ENCODE measurements at regions not wholly inside any gene's neighbourhood (a gene's known extent, or its start where the extent isn't known, plus 50 kb on each side); places are given as distances from the start of the nearest gene placed in this dataset.

GRCh38 chr9:109974918-109975276 lies 194.9 kb downstream of the PALM2AKAP2 start:
- Histone ChIP-seq H3K27me3 (ENCODE audit: control insufficient read depth, insufficient read depth, low read length) (no peaks in the 10 kb centered on the region), H3K4me1 (ENCODE audit: control insufficient read depth, insufficient read depth, low read length) (no peaks in the 10 kb centered on the region), H3K4me3 (ENCODE audit: low read length) (no peak overlapping the region), H3K27ac (ENCODE audit: low read length) (no peak overlapping the region), H3K36me3 (ENCODE audit: control insufficient read depth, insufficient read depth, low read length) (no peaks in the 10 kb centered on the region), H3K9me3 (ENCODE audit: control insufficient read depth, insufficient read depth, low read length) (no peaks in the 10 kb centered on the region)
- DNase-seq (ENCODE audit: low read depth, low spot score): no peak
- WGBS (ENCODE audit: insufficient coverage, insufficient read length): no CpG with 5 or more reads among the region's 4 CpGs

GRCh38 chr9:109975574-109976295 lies 195.7 kb downstream of the PALM2AKAP2 start:
- no CpG with 5 or more reads among the region's 5 CpGs for WGBS (ENCODE audit: insufficient coverage, insufficient read length)
- Histone ChIP-seq H3K27me3 (ENCODE audit: control insufficient read depth, insufficient read depth, low read length) (no peaks in the 10 kb centered on the region), H3K9me3 (ENCODE audit: control insufficient read depth, insufficient read depth, low read length) (no peaks in the 10 kb centered on the region), H3K4me1 (ENCODE audit: control insufficient read depth, insufficient read depth, low read length) (no peaks in the 10 kb centered on the region), H3K27ac (ENCODE audit: low read length) (no peak overlapping the region), H3K4me3 (ENCODE audit: low read length) (no peak overlapping the region), H3K36me3 (ENCODE audit: control insufficient read depth, insufficient read depth, low read length) (no peaks in the 10 kb centered on the region)
- DNase-seq (ENCODE audit: low read depth, low spot score): no peak

- no peak overlapping the region for H3K4me3 ChIP-seq (ENCODE audit: low read length)
- no peaks in the 10 kb centered on the region for H3K27me3 ChIP-seq (ENCODE audit: control insufficient read depth, insufficient read depth, low read length)
- no peak overlapping the region for H3K27ac ChIP-seq (ENCODE audit: low read length)
- H3K9me3 ChIP-seq (ENCODE audit: control insufficient read depth, insufficient read depth, low read length): no peaks in the 10 kb centered on the region
- DNase-seq (ENCODE audit: low read depth, low spot score): no peak
- no peaks in the 10 kb centered on the region for H3K4me1 ChIP-seq (ENCODE audit: control insufficient read depth, insufficient read depth, low read length)
- no peaks in the 10 kb centered on the region for H3K36me3 ChIP-seq (ENCODE audit: control insufficient read depth, insufficient read depth, low read length)
Measured at GRCh38 chr9:109976303-109976702, 196.3 kb downstream of the PALM2AKAP2 start.

GRCh38 chr9:109977521-109977920 lies 197.5 kb downstream of the PALM2AKAP2 start:
- H3K4me3 ChIP-seq (ENCODE audit: low read length): no peak overlapping the region
- no CpG with 5 or more reads among the region's 2 CpGs for WGBS (ENCODE audit: insufficient coverage, insufficient read length)
- no peaks in the 10 kb centered on the region for H3K36me3 ChIP-seq (ENCODE audit: control insufficient read depth, insufficient read depth, low read length)
- H3K9me3 ChIP-seq (ENCODE audit: control insufficient read depth, insufficient read depth, low read length): no peaks in the 10 kb centered on the region
- H3K4me1 ChIP-seq (ENCODE audit: control insufficient read depth, insufficient read depth, low read length): no peaks in the 10 kb centered on the region
- H3K27me3 ChIP-seq (ENCODE audit: control insufficient read depth, insufficient read depth, low read length): no peaks in the 10 kb centered on the region
- no peak overlapping the region for H3K27ac ChIP-seq (ENCODE audit: low read length)
- DNase-seq (ENCODE audit: low read depth, low spot score): no peak

- WGBS (ENCODE audit: insufficient coverage, insufficient read length): no CpG with 5 or more reads among the region's 1 CpG
- Histone ChIP-seq H3K27me3 (ENCODE audit: control insufficient read depth, insufficient read depth, low read length) (no peaks in the 10 kb centered on the region), H3K4me1 (ENCODE audit: control insufficient read depth, insufficient read depth, low read length) (no peaks in the 10 kb centered on the region), H3K27ac (ENCODE audit: low read length) (no peak overlapping the region), H3K4me3 (ENCODE audit: low read length) (no peak overlapping the region), H3K9me3 (ENCODE audit: control insufficient read depth, insufficient read depth, low read length) (no peaks in the 10 kb centered on the region), H3K36me3 (ENCODE audit: control insufficient read depth, insufficient read depth, low read length) (no peaks in the 10 kb centered on the region)
- no peak for DNase-seq (ENCODE audit: low read depth, low spot score)
Measured at GRCh38 chr9:109981091-109981490, 201.1 kb downstream of the PALM2AKAP2 start.

GRCh38 chr9:109986521-109986991 lies 206.6 kb downstream of the PALM2AKAP2 start:
- Histone ChIP-seq H3K9me3 (ENCODE audit: control insufficient read depth, insufficient read depth, low read length) (no peaks in the 10 kb centered on the region), H3K4me3 (ENCODE audit: low read length) (no peak overlapping the region), H3K27me3 (ENCODE audit: control insufficient read depth, insufficient read depth, low read length) (no peaks in the 10 kb centered on the region), H3K27ac (ENCODE audit: low read length) (no peak overlapping the region), H3K4me1 (ENCODE audit: control insufficient read depth, insufficient read depth, low read length) (no peaks in the 10 kb centered on the region), H3K36me3 (ENCODE audit: control insufficient read depth, insufficient read depth, low read length) (no peaks in the 10 kb centered on the region)
- WGBS (ENCODE audit: insufficient coverage, insufficient read length): no CpG with 5 or more reads among the region's 1 CpG
- DNase-seq (ENCODE audit: low read depth, low spot score): no peak

- DNase-seq (ENCODE audit: low read depth, low spot score): no peak
- no CpG with 5 or more reads among the region's 3 CpGs for WGBS (ENCODE audit: insufficient coverage, insufficient read length)
- no peak overlapping the region for H3K27ac ChIP-seq (ENCODE audit: low read length)
- no peaks in the 10 kb centered on the region for H3K27me3 ChIP-seq (ENCODE audit: control insufficient read depth, insufficient read depth, low read length)
- no peaks in the 10 kb centered on the region for H3K4me1 ChIP-seq (ENCODE audit: control insufficient read depth, insufficient read depth, low read length)
- H3K4me3 ChIP-seq (ENCODE audit: low read length): no peak overlapping the region
- H3K36me3 ChIP-seq (ENCODE audit: control insufficient read depth, insufficient read depth, low read length): no peaks in the 10 kb centered on the region
- H3K9me3 ChIP-seq (ENCODE audit: control insufficient read depth, insufficient read depth, low read length): no peaks in the 10 kb centered on the region
Measured at GRCh38 chr9:109989296-109989695, 209.3 kb downstream of the PALM2AKAP2 start.

- H3K4me3 ChIP-seq (ENCODE audit: low read length): no peak overlapping the region
- no peak overlapping the region for H3K27ac ChIP-seq (ENCODE audit: low read length)
- no peaks in the 10 kb centered on the region for H3K9me3 ChIP-seq (ENCODE audit: control insufficient read depth, insufficient read depth, low read length)
- no peak for DNase-seq (ENCODE audit: low read depth, low spot score)
- H3K4me1 ChIP-seq (ENCODE audit: control insufficient read depth, insufficient read depth, low read length): no peaks in the 10 kb centered on the region
- no peaks in the 10 kb centered on the region for H3K27me3 ChIP-seq (ENCODE audit: control insufficient read depth, insufficient read depth, low read length)
- no peaks in the 10 kb centered on the region for H3K36me3 ChIP-seq (ENCODE audit: control insufficient read depth, insufficient read depth, low read length)
- no CpG with 5 or more reads among the region's 4 CpGs for WGBS (ENCODE audit: insufficient coverage, insufficient read length)
Measured at GRCh38 chr9:109990541-109990940, 210.5 kb downstream of the PALM2AKAP2 start.

- Histone ChIP-seq H3K27me3 (ENCODE audit: control insufficient read depth, insufficient read depth, low read length) (no peaks in the 10 kb centered on the region), H3K4me3 (ENCODE audit: low read length) (no peak overlapping the region), H3K27ac (ENCODE audit: low read length) (no peak overlapping the region), H3K4me1 (ENCODE audit: control insufficient read depth, insufficient read depth, low read length) (no peaks in the 10 kb centered on the region), H3K36me3 (ENCODE audit: control insufficient read depth, insufficient read depth, low read length) (no peaks in the 10 kb centered on the region), H3K9me3 (ENCODE audit: control insufficient read depth, insufficient read depth, low read length) (no peaks in the 10 kb centered on the region)
- no CpG with 5 or more reads among the region's 1 CpG for WGBS (ENCODE audit: insufficient coverage, insufficient read length)
- DNase-seq (ENCODE audit: low read depth, low spot score): no peak
Measured at GRCh38 chr9:109992293-109992692, 212.3 kb downstream of the PALM2AKAP2 start.

GRCh38 chr9:109993250-109993978 lies 213.4 kb downstream of the PALM2AKAP2 start:
- Histone ChIP-seq H3K4me1 (ENCODE audit: control insufficient read depth, insufficient read depth, low read length) (no peaks in the 10 kb centered on the region), H3K9me3 (ENCODE audit: control insufficient read depth, insufficient read depth, low read length) (no peaks in the 10 kb centered on the region), H3K27me3 (ENCODE audit: control insufficient read depth, insufficient read depth, low read length) (no peaks in the 10 kb centered on the region), H3K4me3 (ENCODE audit: low read length) (no peak overlapping the region), H3K36me3 (ENCODE audit: control insufficient read depth, insufficient read depth, low read length) (no peaks in the 10 kb centered on the region), H3K27ac (ENCODE audit: low read length) (no peak overlapping the region)
- no peak for DNase-seq (ENCODE audit: low read depth, low spot score)
- WGBS (ENCODE audit: insufficient coverage, insufficient read length): no CpG with 5 or more reads among the region's 2 CpGs

GRCh38 chr9:109994141-109994540 lies 213.8 kb downstream of the C9orf152 start:
- no CpG with 5 or more reads among the region's 3 CpGs for WGBS (ENCODE audit: insufficient coverage, insufficient read length)

More at GRCh38 chr9:109994141-109994540, 213.8 kb downstream of the C9orf152 start:
- DNase-seq (ENCODE audit: low read depth, low spot score): no peak
- Histone ChIP-seq H3K4me3 (ENCODE audit: low read length) (no peak overlapping the region), H3K27me3 (ENCODE audit: control insufficient read depth, insufficient read depth, low read length) (no peaks in the 10 kb centered on the region), H3K4me1 (ENCODE audit: control insufficient read depth, insufficient read depth, low read length) (no peaks in the 10 kb centered on the region), H3K9me3 (ENCODE audit: control insufficient read depth, insufficient read depth, low read length) (no peaks in the 10 kb centered on the region), H3K27ac (ENCODE audit: low read length) (no peak overlapping the region), H3K36me3 (ENCODE audit: control insufficient read depth, insufficient read depth, low read length) (no peaks in the 10 kb centered on the region)

Data from iPS DF 6.9 (cell line).